NCI-H1930 (cell line): ENCODE measurements at regions not wholly inside any gene's neighbourhood (a gene's known extent, or its start where the extent isn't known, plus 50 kb on each side); places are given as distances from the start of the nearest gene placed in this dataset.
A peak's percentile ranks its signal among the peaks of the same experiment; 100 is the strongest.
"Not testable (repeated sequence)": the region's sequence is repeated elsewhere in the genome, so short reads cannot be mapped to it uniquely, and the experiment has no call there.

Experiments
- DNase-seq, 2 experiments: peaks; one replicate each; lab custom pipeline; 2025; lab: John Stamatoyannopoulos, UW

DNA sequence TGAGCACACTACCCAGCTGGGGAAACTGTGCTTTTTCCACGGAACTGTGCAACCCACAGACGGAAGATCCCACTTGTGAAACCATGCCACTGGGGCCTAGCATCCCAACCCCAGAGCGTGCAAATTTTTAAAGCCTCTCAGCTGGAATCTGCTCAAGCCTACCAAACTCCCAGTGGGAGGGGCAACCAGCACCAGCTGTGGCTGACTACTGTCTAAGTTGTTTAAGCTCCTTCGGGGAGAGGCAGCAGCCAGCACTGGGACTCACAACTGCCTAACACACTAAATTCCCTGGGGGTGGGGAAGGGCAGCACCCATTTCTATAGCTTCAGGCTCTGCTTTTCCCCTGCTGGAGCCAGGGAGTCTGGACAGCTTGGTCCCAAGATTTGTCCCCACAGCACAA is 287.6 kb upstream of the MSX2 start:
- DNase-seq = no peak

DNA sequence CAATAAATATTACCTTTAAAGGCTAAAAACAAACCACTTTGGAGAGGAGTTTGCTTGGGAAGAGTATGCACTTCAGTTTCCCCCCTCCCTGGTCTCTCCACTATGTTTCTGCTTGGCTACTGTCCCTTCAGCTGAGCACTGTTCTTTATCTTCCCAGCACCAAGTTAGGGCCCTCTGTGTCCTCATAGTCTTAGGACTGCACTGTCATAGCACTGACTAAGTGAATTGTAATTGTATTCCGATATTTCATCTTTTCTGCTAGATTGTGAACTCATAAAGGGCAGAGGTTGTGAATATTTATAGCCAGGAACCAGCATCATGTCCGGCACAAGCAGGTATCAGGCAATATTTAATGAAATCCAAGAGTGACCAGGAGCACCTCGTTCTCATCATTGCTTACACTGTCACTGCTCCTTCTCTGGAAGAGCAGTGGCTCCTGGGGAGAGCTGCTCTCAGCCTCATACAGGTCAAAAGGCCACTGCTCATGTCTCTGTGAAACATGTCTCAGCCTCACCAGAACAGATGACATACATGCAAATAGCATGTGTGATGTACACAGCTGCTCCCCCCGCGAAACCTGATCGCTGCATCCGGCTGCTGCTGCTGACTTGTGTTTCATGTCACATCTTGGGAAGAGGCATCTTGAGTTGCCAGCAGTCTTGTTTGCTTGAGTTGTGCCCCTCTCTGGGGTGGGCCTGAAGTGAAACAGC is 279.7 kb upstream of the MSX2 start:
- DNase-seq = no peak

DNA sequence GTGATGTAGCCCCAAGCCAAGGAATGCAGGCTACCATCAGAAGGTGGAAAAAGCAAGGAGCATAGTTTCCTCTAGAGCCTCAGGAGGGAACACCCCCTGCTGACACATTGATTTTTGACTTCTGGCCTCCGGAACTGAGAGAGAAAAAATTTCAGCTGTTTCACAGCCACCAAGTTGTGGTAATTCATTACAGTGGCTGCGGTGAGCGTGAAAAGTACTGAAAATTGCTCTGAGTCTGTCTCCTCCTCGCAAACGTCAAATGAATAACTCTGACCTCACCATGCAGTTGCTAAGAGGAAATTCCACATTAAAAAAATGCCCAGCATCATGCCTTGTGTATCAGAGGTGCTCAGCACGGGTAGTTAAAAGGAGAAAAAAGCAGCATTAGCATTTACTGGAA is 277.9 kb upstream of the MSX2 start:
- DNase-seq = no peak

DNA sequence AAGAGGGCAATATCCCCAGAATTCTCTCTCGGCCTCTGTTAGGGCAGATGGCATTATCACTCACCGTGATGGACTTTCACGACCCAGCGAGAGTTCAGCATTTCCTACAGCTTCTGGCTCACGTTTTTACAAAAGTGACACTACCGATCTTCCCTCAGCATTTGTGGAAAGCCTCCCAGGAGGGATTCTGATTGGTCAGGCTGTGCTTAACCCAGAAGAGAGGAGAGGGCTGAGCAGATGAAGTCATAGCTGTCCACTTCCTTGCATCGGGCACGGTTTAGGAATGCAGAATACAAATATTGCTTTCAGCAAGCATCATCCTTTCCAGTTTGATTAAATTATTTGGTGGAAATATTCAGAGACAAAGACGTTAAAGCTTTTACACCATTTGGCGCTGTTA is 277.4 kb upstream of the MSX2 start:
- DNase-seq = no peak

DNA sequence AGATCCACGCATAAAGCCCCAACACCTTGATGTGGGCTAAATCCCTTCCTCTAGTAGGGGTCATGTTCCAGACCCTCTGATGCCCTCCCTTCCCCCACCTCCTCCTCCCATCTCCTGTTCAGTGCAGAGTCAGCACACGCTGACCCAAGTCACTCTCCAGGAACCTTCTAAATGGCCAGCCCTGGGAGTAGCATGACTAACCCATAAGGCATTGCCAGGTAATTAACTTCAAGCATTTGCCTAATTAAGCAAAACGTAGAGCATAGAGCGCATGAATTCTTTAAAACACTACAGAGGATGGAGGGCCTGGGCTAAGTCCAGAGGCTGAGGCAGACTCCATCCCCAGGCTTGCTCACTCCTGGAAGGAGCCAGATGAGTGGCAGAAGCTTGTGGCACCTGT is 276.3 kb upstream of the MSX2 start:
- no peak for DNase-seq

DNA sequence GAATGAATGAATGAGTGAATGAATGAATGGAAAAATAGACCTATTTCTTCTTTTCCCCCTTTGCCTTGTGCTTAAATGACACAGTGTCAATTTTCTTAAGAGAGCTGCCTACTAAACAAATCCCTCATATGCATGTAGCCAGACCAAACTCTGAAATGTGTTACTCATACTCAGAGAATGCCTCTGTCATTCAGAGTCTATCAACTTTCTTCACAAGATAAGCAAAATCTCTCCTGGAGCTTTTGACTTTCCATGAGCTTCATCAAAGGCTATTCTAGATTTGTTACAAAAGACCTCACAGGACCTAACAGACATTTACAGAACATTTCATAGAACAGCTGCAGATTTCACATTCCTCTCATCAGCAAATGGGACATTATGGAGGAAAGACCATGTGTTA is 275.7 kb upstream of the MSX2 start:
- DNase-seq = no peak

DNA sequence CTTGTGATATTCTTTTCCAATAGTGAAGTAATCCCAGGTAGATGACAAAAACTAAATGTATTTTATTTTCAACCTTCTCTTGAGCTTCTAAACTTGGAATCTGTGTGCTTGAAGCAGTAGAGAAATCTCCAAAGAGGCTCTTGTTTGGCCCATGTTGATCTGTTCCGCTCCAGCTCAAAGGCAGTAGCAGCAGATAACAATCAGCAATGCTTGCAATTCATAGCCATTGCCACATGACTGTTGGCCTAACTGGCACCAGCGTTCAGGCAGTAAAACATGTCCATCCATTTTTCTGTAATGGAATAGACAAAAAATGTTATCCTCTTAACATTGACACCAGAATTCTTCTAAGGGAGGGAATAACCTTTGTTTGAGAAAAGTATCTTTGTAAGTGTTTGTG is 270.7 kb upstream of the MSX2 start:
- no peak for DNase-seq

DNA sequence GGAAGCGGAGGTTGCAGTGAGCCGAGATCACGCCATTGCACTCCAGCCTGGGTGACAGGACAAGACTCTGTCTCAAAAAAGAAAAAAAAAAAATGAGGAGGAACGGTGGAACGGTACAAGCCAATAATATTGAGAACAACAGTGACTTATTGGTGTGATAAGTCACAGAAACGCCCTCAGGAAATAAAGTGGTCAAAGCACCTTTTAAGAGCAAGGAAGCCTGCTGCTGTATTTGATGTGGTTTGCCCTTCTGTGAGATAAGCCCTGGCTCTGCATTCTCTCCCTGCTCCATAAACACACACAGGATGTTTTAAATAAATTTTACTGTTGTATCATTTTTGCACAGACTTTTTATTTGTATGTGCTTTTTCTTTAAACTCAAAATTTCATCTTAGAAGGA is 269.9 kb upstream of the MSX2 start:
- DNase-seq = no peak

DNA sequence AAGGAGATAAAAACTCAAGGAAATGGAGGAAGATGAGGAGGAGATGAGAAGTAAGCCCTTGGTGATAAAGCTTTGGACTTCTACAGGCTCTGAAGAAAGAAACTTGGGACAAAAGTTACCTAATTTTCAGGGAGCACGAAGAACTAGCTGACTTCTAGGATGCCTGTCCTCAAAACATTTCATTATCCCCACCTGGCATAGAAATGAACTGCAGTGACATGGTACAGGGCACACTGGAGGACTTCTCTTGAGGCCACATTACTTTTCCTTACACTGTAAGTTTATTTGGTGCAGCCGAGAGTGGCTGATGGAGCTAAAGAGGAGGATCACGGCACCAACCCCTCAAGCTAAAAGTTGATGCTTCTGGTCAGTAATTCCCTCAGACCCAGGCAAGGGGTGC is 269.5 kb upstream of the MSX2 start:
- no peak for DNase-seq

DNA sequence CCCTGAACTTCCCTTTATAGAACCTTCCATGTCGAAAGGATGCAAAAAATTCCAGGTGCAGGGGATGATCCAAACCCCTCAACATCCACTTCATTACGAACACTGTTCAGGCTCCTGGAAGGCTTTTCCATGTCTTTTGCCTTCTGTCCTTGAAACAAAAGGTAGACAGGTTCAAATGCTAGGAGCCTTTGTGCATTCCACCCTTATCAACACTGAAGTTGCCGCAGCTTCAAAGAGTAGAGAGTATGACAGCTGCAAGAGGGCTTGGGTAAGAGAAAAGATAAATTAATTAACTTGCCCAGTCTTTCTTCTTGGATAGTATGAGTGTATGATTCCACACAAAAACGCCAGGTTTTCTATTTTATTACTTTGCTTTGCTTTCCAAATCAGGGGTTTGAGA is 269.1 kb upstream of the MSX2 start:
- DNase-seq = no peak

DNA sequence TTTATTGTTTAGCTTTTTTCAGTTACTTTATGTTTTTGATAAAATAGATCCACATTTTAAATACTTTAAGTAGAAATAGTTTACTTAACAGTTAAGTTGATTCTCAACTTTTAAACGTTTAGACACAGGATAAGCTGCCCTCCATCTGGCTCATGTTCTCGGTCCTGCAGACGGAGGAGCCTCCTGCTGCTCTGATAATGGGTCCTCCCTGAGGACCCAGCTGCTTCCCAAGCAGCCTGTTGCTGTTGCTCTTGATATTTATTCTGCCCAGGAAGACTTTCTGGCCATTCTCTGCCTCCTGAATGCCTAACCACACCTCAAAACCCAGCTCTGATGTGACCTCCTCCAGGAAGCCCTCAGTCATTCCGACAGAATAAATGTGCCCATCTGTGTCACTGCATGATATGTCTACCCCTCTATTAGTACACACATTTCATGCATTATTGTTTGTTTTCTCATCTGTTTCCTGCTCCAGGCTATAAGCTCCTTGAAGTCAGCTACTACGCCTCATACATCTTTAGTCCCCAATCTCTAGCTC is 267.2 kb upstream of the MSX2 start:
- DNase-seq = no peak

DNA sequence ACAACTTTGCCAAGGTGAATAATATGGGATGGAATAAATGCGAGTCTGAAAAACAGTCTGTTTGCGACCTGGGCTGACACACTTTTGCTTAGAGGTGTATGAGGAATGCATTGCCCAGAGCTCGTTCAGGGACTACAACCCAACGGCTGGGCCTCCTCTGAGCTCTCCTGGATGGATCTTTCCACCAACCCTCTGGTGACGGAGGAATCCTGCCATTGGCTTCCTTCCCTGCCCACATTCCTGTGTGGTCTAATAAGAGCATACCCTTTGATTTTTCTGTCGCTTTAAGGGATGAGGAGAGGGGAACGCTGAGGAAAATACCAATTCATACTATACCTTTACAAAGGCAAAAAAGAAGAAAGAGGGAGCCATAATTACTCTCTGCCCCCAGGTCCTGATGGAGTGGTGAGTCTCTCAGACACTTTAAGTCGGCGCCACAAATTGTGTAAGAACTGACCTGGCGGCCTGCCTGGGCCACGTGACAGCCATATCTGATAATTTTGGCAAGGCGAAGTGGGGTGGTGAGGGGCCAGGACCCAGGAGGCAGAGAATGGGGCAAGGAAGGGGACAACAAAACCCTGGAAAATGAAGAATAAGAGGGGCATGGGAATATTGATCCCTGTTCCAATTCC is 265.2 kb upstream of the MSX2 start:
- DNase-seq = no peak

DNA sequence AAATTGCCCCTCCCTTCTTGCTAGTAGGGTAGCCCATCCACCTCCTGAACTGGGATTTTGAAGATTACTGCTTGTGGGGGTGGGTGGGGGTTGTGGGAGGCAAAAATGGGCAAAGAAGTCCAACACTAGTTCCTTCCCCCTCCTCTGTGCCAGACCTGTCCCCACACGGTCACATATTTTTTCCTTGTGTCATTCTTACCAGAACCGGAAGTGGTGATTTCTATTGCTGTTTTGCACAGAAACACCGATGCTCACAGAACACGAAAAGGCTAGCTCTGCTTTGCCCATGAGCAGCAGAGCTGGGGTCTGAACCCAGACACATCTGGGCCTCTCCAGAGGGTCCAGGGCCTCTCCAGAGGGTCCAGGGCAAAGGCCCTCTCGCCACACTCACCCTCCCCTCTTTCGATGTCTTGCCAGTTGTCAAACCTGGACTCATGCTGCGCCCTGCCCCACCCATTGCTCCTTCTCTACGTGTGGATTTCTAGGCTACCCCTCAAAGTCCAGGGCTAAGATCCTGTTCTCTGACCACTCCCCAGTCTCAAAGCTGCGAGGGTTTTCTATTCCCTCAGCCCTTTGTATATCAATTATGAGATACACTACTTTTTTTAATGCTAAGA is 264.4 kb upstream of the MSX2 start:
- no peak for DNase-seq

DNA sequence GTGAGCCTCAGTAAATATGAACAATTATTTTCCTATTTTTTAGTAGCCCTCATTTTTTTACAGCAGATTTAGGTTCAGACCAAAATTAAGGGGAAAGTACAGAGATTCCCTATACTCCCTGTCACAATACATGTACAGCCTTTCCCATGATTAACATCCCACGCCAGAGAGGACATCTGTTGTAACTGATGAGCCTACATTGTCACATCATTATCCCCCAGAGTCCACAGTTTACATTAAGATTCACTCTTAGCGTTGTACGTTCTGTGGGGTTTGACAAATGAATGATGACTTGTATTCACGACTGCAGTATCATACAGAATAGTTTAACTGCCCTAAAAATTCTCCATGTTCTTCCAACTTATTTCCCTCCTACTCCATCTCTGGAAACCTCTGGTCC is 262.3 kb upstream of the MSX2 start:
- no peak for DNase-seq

DNA sequence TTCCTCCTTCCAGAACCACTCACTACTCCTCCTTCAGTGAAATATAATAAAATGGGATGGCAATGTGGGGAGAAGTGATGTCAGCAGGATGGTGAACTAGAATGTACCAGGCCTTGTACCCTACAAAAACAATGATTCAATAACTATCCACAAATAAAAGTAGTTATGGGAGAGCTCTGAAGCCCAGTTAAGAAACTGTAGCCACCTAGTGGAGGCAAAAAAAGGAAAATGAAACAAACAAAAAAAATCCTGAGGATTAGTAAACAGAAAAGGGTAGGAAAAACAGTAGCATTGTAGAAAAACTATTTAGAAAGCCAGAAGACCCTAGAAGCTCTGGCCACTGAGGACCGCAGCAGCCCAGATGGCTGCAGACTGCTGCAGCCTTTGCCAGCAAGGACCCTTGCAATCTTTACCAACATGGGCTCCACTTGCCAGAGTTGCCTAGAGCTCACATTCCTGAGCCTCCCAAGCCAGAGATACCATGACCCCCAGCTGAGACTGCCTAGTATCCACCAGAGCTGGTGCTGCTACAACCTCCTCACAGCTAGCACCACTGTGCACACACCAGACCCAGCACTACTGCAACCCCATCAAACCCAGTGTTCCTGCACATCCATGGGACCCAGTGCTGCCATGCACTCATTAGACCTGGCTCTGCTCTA is 259.7 kb upstream of the MSX2 start:
- DNase-seq = no peak

DNA sequence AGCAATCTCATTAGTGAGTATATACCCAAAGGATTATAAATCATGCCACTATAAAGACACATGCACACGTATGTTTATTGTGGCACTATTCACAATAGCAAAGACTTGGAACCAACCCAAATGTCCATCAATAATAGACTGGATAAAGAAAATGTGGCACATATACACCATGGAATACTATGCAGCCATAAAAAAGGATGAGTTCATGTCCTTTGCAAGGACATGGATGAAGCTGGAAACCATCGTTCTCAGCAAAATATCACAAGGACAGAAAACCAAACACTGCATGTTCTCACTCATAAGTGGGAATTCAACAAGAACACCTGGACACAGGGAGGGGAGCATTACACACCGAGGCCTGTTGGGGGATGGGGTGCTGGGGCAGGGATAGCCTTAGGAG is 252.9 kb upstream of the MSX2 start:
- not testable (repeated sequence) for DNase-seq

DNA sequence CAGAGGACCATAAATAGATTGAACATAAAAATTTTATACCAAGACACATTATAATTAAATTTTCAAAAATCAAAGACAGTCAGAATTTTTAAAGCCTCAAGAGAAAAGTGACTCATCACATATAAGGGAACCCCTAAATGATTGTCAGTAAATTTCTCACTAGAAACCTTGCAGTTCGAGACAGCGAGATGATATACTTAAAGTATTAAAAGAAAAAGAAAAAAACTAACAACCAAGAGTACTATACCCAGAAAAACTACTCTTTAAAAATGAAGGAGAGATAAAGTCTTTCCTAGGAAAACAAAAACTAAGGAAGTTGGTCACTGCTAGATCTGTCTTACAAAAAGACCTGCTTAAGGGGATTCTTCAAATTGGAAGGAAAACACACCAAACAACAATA is 251.4 kb upstream of the MSX2 start:
- no peak for DNase-seq

DNA sequence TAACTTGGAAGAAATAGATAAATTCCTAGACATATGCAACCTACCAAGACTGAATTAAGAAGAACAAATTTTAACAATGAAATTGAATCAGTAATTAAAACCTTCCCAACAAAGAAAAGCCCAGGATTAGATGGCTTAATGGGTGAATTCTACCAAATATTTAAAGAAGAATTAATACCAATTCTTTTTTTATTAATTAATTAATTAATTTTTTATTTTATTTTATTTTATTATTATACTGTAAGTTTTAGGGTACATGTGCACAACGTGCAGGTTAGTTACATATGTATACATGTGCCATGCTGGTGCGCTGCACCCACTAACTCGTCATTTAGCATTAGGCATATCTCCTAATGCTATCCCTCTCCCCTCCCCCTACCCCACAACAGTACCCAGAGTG is 248.4 kb upstream of the MSX2 start:
- not testable (repeated sequence) for DNase-seq

DNA sequence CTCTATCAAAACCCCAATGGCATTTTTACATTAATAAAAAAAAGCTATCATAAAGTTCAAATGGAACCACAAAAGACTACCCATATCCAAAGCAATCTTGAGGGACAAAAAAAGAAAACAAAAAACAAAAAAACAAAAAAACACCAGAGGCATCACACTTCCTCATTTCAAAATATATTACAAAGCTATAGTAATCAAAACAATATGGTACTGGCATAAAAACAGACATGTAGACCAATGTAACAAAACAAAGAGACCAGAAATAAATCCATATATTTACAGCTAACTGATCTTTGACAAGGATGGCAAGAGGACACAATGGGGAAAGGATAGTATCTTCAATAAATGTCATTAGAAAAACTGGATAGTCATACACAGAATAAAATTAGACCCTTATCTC is 245.1 kb upstream of the MSX2 start:
- DNase-seq = no peak

DNA sequence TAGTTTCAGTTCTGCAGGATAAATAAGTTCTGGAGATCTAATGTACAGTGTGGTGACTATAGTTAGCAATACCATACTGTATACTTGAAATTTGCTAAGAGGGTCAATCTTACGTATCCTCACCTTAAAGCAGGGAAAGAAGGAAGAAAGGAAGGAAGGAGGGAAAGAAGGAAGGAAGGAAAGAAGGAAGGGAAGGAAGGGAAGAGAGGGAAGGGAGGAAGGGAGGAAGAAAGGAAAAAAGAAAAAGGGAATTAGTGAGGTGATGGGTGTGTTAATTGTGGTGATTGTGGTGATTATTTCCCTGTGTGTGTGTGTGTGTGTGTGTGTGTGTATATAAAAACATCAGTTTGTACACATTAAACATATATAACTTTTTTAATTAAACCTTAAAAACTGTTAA is 242.6 kb upstream of the MSX2 start:
- DNase-seq = no peak

DNA sequence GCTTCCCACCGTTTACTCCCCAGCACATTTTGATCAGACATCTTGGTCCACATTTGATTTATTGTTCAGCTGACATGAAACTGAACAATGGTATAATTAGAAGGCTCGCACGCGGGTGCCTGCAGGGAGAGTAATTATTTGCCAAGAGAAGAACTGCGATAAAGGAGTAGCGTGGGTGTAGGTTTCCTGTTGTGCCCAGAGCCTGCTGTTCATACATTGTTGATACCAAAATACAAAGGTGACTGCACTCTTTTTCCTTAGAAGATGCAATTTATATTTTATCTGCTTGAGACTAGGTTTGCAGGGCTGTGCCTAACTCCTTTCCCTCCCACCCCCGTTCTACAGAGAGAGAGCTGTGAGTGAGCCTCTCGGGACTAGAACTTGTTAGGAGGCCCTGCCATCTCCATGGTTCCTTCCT is 241.8 kb upstream of the MSX2 start:
- DNase-seq = peak in 1 of 2 experiments; percentile 20

DNA sequence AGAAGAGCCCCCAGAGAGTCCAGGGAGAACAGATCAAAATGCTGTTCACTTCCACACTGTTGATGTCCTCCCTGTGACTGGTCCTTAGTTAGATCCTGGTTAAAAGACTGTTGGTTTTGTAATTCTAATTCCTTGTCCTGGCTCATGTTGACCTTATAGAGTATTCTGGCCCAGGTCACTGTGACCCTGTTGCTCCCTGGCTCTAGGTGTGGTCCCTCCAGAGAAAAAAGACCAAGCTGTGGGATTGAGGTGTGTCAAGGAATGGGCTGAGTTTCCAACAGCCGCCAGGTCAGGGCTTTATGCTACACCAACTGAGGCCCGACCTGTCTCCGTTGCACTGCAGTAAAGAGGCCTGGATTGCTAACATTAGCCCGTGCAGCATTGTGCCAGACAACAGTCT is 241.0 kb upstream of the MSX2 start:
- no peak for DNase-seq

DNA sequence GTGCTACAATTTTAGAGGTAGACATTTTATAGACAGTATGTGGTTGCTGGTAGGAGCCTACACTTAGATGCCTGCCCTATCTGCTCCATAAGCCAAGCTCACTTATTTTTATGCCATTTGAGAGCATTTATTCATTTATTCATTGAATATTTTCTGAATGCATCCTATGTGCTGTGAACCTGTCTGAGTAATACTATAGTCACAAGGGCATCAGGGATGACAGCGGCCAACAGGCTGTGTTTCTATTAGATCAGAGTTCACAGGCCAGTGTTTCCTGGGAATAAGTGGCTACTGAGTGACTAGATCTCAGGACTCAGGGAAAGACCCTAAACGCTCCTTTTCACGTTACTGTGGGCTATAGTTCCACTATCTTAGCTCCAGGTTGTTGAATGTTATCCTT is 235.2 kb upstream of the MSX2 start:
- no peak for DNase-seq
